HG02571 (cell line): ENCODE measurements at regions not wholly inside any gene's neighbourhood (a gene's known extent, or its start where the extent isn't known, plus 50 kb on each side); places are given as distances from the start of the nearest gene placed in this dataset.

ENCODE experiments used
- ATAC-seq: cut with Tn5 transposase; IDR thresholded peaks from one replicate; pipeline ENCODE4 v1.9.1; 2021; ENCODE audit warnings: mild to moderate bottlenecking, moderate library complexity; ENCODE audit not compliant: unreplicated experiment

GRCh38 chr12:47024463-47024862, 55.0 kb upstream of the PCED1B start:
- ATAC-seq = no peak

- ATAC-seq = no peak
These were observed 54.1 kb upstream of the PCED1B start for GRCh38 chr12:47025349-47025748.

- no peak for ATAC-seq
These were observed 53.6 kb upstream of the PCED1B start for GRCh38 chr12:47025798-47026197.

DNA sequence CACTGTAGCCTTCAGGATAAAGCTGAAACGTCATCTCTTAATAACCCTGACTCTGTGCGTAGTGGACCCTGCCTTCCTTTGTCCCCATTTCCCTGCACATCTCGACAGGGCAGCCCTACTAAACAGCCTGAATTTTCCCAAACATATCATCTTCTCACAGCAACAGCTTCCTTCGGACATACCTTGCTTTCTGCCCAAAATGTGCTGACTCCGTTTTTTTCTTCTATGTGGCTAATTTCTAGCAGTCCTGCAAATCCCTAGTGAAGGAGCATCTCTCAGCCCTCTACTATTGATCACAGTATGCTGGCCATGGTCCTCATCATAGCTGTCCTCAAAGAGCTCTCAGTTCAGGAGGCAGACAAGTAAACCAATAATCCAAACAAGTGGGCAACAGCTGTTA, 53.1 kb upstream of the PCED1B start:
- ATAC-seq = no peak
